Astrocyte (in vitro differentiated cells and primary cell): ENCODE measurements at regions not wholly inside any gene's neighbourhood (a gene's known extent, or its start where the extent isn't known, plus 50 kb on each side); places are given as distances from the start of the nearest gene placed in this dataset.

ENCODE experiments used
- CTCF ChIP-seq: IDR thresholded peaks from 2 replicates; pipeline ENCODE4 v1.5.1; 2011; ENCODE audit warnings: low read depth, mild to moderate bottlenecking, inconsistent platforms, low read length, moderate library complexity; ENCODE audit not compliant: insufficient read depth
- EZH2 ChIP-seq: IDR thresholded peaks from 2 replicates; pipeline ENCODE4 v1.6.1; 2012; ENCODE audit warnings: mild to moderate bottlenecking, low read length, inconsistent platforms; ENCODE audit not compliant: insufficient read depth

- TF ChIP-seq CTCF (no peak), EZH2 (no peak)
Observed at GRCh38 chr3:194739498-194740284, 54.0 kb downstream of the FAM43A start.
